HG02840 (cell line): ENCODE measurements at regions not wholly inside any gene's neighbourhood (a gene's known extent, or its start where the extent isn't known, plus 50 kb on each side); places are given as distances from the start of the nearest gene placed in this dataset.
"Not testable (repeated sequence)": the region's sequence is repeated elsewhere in the genome, so short reads cannot be mapped to it uniquely, and the experiment has no call there.

Experiments
- ATAC-seq: cut with Tn5 transposase; IDR thresholded peaks from one replicate; pipeline ENCODE4 v1.9.1; 2021; ENCODE audit warnings: mild to moderate bottlenecking, moderate library complexity, moderate number of reproducible peaks; ENCODE audit not compliant: unreplicated experiment, low FRiP score

DNA sequence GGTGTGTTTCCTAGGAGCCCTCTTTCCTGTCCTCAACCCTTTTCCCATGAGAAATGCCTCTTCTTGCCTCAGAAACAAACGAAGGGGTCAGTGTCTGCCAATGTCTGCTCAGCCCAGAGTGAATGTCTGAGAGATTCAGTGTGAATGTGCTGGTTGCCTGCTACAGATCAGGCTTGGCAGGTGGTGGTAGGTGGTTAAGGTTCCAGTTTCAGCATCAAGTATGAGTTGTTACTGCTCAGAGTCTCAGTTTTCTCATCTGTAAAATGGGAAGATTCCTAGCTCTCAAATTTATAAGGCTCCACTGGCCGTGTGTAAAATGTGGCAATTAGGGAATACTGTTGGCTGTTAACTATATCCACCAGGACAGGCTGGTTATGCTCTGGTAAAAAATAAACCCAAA is 96.3 kb upstream of the PLGLB2 start:
- ATAC-seq, result not testable (repeated sequence)

DNA sequence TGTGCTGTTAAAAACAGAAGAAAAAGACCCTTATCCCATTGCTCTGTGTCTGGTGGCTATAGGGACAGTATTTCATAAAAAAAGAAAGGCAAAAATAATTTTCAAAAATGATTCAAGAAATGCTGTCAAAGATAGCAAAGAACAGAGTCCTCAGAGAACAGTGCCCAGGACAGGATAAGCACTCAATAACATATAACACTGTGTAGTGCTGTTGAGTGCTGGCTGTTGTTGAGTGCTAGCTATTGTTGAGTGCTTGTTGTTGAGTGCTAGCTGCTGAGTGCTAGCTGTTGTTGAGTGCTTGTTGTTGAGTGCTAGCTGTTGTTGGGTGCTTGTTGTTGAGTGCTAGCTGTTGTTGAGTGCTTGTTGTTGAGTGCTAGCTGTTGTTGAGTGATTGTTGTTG is 94.5 kb upstream of the PLGLB2 start:
- not testable (repeated sequence) for ATAC-seq

DNA sequence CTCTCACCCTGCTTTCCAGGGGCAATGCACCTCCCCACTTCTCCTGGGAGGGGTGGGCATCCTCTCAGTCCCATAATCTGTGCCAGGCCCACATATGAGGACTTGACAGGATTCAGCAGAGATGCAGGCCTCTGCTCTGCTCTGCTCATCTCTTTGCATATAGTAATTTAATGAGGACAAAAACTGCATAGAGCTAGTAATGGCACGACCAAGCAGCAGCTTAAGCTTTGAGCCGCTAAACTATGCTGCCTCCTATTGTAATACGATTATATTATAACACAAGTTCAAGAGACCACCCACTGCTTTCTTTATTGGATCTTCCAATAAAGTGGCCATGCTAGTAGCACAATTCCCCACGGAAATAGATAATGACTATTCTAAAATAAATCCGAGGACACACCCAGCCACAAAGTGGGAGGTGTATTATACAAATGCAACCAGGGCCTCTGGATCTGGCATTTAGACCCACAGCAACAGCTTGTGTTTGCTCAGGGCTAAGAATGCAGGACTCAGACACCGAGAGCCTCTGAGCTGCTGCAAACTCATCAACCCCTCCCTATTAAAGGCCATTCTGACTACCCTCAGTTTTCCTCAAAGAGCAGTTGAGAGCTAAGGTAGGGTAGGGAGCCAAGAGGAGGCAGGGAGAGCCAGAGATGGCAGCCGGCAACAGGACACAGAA is 93.6 kb upstream of the PLGLB2 start:
- ATAC-seq, result not testable (repeated sequence)

DNA sequence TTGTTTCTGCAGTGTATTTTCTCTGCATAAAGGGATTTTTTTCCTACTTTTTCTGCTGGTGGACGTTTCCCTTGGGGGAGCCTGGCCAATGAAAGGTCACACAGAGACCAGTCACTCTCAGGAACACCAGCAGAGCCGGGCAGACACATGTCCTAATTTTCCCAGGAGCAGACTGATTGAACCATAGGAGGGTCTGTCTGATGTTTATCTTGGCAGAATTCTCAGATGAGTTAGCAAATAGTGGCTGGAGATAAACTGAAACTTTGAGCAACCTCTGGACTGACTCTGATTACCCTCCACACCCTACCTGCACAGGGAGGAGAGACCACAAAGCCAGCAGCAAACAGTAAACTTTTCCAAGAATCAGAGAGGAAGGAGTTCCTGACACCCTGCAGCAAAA is 90.0 kb upstream of the PLGLB2 start:
- not testable (repeated sequence) for ATAC-seq

DNA sequence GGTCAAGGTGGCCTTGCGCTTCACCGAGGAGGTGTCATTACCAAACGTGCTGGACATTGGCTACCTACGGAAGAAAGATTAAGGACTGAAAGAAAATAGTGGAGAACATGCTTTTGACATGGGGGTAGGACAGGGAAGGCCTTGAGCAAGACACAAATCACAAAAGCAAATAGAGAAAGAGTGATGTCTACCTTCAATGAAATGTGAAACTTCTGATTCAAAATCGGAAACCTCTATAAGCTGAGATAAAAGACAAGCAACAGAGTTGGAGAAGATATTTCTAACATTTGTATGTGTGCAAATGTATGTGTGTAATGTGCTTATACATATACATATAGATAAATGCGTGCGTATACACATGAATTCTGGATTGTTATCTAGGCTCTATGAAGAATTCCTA is 89.5 kb upstream of the PLGLB2 start:
- ATAC-seq, result not testable (repeated sequence)

DNA sequence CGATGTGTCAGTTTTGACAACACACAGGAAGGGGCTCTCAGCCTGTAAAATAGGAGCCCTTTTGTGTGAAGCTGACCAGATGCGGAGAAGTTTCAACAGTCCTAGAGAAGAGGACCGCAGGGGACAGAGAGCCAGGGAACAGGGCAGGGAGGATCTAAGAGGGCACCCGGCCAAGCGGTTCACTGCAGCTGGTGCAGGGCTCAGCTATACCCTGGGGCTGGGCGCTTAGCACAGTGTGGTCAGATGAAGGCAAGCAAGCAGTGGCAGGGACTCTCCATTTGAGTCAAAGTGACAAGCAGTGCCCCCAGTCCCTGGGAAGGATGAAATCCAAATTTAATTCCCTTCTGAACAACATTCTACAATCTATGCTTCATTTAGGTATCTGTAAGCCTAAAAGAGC is 88.9 kb upstream of the PLGLB2 start:
- ATAC-seq, result not testable (repeated sequence)

- not testable (repeated sequence) for ATAC-seq
Measured at GRCh38 chr2:87660164-87660563, 87.7 kb upstream of the PLGLB2 start.

DNA sequence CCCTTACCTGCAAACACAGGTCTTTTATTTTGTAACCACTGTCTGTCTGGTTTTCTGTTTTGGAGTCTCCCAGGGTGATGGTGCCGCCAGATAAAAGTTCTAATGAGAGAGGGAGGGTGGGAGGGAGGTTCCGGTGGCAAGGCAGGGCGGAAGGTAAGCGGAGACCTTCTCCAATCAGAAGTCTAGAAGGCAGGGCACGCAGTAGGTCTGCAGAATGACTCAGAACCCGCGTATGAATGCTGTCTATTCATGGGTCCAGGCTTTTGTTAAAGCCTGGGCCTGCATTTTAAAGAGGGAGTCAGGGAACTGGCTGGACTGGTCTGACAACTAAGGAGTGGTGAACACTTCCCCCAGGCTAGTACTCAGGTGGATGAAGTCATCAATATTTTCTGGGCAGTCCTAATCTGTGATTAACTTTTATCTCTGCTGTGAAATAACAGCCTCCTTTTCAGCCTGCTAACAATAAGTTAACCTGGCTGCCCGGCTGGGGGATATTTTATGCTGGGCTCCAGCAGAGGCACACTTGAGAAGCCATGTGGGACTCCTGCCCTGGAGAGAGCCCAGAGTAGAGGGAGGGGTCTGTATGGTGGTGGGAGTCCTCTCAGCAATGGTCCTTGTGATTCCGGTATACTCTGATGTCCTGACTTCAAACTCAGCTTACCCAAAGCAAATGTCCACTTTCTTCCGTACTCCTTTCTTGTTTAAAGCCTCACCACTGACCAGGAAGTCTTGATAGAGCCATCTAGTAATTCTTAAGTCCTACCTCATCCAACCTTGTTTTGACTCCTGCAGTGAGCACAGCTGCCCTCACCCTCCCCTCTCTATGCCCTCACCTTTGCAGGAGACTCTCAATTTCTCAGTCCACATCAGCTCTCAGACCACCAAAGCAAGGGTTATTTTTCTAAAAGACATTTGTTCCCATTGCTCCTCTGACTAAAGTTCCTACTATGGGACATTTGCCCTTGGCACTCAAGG is 85.3 kb upstream of the PLGLB2 start:
- ATAC-seq, result not testable (repeated sequence)

DNA sequence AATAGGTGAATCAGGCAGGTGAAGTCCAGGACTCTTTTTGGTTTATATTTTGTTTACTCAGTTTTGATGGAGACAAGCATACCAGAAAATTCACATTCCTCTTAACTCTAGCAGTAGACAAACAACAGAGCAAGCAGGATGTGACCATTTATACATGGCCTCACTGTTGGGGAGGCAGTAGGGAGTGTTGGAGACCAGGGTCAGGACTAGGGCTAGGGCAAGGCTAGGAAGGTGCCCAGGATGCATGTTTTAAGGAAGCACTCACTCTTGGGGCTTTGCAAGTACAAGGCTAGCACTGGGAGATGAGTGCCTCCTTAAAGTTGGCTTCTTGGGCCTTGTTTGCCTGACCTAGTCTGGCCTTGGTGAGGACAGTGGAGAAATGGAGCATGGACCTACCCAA is 84.5 kb upstream of the PLGLB2 start:
- ATAC-seq, result not testable (repeated sequence)

GRCh38 chr2:87667027-87667426 is 80.9 kb upstream of the PLGLB2 start:
- ATAC-seq, result not testable (repeated sequence)

- not testable (repeated sequence) for ATAC-seq
Measured at GRCh38 chr2:87668361-87668760, 79.5 kb upstream of the PLGLB2 start.

DNA sequence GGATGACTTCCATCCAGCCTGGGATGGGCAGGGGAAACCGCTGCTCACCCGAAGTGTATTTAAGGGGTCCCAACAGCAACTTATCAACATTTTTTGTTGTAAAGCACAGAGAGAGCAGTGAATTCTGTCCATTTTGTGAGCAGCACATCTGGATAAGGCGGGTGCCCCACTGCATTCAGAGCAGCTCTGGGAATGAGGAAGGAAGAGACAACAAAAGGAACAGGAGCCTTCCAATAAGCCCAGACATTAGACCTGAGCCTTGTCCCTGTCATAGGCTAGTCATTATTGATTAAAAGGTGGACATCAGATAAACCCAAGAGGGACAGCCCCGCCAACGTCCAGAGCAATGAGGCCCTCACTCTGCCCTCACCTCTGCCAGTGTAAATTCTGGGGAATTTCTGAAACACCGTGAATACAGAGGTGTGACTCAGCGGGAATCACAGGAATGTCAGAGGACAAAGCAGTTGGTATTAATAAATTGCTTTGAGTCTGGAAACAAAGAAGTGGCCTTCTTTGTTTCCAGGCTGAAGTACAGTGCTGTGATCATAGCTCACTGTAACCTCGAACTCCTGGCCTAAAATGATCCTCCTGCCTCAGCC is 78.2 kb upstream of the PLGLB2 start:
- not testable (repeated sequence) for ATAC-seq

- not testable (repeated sequence) for ATAC-seq
Measured at GRCh38 chr2:87672404-87672803, 75.5 kb upstream of the PLGLB2 start.

DNA sequence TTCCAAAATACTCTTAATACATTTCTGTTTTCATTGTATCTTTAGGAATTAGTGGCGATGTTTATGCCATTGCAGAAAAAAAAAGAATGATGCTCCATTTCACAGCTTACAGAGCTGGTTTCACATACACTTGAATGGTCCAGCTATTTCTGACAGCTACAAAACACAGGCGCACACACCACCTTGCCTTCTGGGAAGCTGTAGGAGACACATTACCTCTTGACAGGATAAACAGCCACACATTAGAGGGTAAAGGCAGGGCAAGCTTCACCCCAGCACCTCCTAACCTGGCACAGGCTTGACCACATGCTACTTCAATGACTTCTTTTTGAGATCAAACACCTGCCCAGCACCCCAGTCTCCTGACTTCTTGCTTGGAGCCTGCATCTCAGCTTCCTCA is 73.2 kb upstream of the PLGLB2 start:
- ATAC-seq, result not testable (repeated sequence)

GRCh38 chr2:87675487-87675886 is 72.4 kb upstream of the PLGLB2 start:
- ATAC-seq, result not testable (repeated sequence)

DNA sequence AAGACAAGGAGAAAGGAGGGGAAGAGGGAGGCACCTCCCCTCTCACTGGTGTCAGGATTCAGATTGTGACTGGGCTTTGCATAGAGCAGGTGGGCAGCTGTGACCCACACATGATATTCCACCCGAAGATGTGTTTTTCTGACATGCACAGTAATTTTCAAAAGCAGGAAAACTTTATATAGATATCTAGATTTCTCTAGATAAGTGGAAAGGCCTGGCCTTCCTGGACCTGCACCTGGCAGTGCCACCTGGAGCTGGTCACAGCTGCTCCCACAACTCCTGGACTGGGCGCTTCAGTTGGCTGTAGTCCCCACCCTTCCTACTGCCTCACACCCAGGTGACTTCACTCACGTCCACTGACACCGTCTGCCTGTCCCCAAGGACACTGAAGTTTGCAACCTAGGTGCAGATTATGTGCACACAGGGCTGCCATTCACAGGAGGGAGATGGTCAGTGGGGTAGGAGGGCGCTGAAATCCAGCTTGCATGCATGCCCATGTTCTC is 70.4 kb upstream of the PLGLB2 start:
- ATAC-seq, result not testable (repeated sequence)

DNA sequence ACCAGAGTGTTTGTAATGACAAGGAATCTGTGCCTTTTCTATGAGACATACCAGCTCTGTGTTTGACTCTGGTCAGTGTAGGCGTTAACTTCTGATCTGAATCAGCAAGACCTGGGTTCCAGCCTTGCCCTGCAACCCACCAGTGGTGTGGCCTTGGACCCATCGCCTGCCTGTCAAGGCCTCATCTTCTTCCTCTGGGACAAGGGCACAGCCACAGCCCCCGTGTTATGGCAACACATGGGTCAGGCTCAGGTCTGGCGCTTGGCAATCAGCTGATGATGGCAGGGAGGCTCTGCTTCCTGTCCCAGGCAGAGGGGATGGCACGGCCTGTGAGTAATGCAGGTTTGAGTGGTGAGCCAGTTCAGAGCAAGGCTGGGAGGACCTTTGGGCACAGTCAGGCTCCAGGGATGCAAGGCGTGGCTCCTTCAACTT is 69.1 kb upstream of the PLGLB2 start:
- not testable (repeated sequence) for ATAC-seq

GRCh38 chr2:87679950-87680349 is 67.9 kb upstream of the PLGLB2 start:
- not testable (repeated sequence) for ATAC-seq

- ATAC-seq, result not testable (repeated sequence)
Measured at GRCh38 chr2:87680691-87681090, 67.2 kb upstream of the PLGLB2 start.

DNA sequence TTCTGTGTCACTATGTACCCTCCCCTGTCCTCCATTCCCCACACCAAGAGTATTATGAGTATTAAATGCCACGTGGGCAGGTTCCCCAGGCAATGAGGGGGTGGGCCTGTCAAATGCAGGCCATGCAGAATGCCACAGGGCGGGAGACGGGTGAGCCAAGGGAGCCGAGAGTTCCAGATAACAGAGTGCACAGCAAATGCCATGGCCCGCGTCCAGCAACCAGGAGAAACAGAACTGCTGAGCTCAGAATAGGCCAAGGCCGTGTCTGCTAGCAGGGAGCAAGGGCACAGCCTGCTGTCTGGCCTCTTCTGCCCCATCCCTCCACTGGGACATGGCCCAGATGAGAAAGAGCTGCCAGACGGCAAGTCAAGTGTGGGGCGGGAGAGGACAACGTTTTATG is 64.4 kb upstream of the PLGLB2 start:
- not testable (repeated sequence) for ATAC-seq

- not testable (repeated sequence) for ATAC-seq
Measured at GRCh38 chr2:87683961-87684360, 63.9 kb upstream of the PLGLB2 start.
